Spleen (tissue), 7 donors: ENCODE measurements at regions not wholly inside any gene's neighbourhood (a gene's known extent, or its start where the extent isn't known, plus 50 kb on each side); places are given as distances from the start of the nearest gene placed in this dataset.
"Not testable (repeated sequence)": the region's sequence is repeated elsewhere in the genome, so short reads cannot be mapped to it uniquely, and the experiment has no call there.

Source experiments
- CTCF ChIP-seq, 11 experiments: fragments of 200-600 bp in 7 of 11; fragments of 450-650 bp in 4 of 11; sonication (generic) in 4 of 11; IDR thresholded peaks in 8 of 11; conservative IDR thresholded peaks in 3 of 11; 1 replicate in 7 of 11; 2 replicates in 4 of 11; pipeline versions ENCODE4 v1.4.0 to v1.8.0; 2016 to 2021; ENCODE audit warnings: antibody characterized with exemption in 11 of 11, inconsistent platforms in 4 of 11, mild to moderate bottlenecking in 1 of 11
- POLR2A ChIP-seq, 3 donors: fragments of 450-650 bp; IDR thresholded peaks; one replicate each; pipeline ENCODE4 v1.5.1; 2017; ENCODE audit warnings: antibody characterized with exemption in 3 of 3, mild to moderate bottlenecking in 1 of 3
- donor health status: DM: no; HTN: no; CAD: no; lungs with moderate emphysema.
- donor health status: DM: no; HTN: no; CAD: no.
- donor health status: DM: no; HTN: no; CAD: no.

GRCh38 chr2:188034102-188034501, 257.6 kb upstream of the GULP1 start:
- TF ChIP-seq CTCF (IDR thresholded peaks at IDR 0.05 in 8 of 11, conservative IDR thresholded peaks at IDR 0.05 in 3 of 11); POLR2A (IDR thresholded peaks at IDR 0.05): not testable (repeated sequence)
